UCSD-AML1 (cell line): ENCODE measurements at regions not wholly inside any gene's neighbourhood (a gene's known extent, or its start where the extent isn't known, plus 50 kb on each side); places are given as distances from the start of the nearest gene placed in this dataset.
"Not testable (repeated sequence)": the region's sequence is repeated elsewhere in the genome, so short reads cannot be mapped to it uniquely, and the experiment has no call there.

Source experiments
- DNase-seq: peaks from one replicate; lab custom pipeline; 2025; ENCODE audit not compliant: unreplicated experiment; lab: John Stamatoyannopoulos, UW

DNA sequence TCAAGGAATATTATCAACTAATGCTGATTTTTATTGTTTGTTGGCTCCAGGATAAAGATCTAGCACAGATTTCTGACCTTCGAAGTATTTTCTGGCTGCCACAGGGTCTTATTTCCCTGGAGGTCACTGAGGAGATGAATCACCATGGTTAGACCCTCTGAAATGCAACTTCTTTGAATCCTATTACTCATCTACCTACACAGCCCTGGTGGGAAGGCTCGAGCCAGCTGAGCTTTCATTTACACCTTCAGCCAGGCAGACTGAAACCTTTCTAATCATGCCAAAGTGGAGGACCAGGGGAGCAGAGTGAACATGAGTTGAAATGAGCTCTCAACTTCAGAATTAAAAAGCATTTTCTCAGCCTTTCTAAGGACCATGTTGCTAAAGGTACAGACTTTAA lies 130.5 kb downstream of the SMIM20 start:
- no peak for DNase-seq

DNA sequence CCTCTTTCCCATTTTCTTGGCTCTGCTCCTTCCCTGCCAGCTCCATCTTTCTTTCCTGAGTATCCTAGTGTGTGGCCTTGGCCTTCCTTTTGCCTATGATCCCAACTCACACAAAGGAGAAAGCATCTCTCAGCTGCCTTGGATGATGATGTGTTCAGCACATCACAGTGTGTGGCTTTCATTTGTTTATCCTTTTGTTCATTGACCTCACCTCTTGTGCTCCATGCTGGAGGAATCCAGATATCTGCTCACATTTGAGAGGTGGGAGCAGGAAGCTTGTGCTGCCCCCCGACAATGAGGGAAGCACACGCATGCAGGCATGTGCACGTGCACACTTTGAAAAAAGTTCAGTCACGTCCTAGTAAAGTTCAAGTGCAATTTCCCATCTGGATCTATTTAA lies 131.0 kb downstream of the SMIM20 start:
- DNase-seq = no peak

DNA sequence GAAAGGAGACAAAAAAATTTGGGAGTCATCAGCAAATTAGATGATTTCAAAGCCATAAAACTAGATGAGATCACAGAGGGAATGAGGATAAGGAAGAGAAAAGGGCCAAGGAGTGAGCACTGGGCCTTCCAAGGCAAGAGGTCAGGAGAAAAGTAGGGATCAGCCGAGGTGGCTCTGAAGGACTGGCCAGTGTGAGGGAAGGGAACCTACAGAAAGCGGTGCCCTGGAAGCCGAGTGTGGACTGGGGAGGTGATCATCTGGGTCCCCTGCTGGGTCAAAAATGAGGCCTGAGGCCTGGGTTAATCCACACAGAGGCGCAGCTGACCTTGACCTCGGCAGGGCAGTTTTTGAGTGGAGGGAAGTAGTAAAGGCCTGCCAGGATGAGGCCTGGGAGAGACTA lies 133.8 kb downstream of the SMIM20 start:
- DNase-seq = no peak

DNA sequence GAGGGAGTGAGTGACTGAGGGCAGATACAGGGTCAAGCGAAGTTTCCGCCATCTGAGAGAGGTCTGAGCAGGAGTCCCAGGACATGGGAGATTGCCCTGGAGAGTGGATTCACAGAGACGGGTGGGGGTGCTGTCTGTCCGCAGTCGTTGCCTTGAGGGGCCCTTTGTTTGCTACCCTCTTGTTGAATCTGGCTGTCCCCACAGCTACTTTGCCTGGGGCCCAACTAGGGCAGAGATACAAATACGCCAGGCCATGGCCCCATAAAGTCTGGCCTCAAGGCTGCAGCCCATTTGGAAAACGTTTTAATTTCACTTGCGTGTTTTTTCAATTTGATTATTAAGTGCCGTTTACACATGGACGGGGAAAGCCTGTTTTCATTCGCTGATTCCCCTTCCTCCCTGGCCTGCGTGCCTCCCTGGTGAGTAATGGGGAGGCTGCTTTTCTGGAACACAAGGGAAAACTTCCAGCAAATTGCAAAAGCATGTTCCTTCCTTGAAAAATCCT lies 134.4 kb downstream of the SMIM20 start:
- no peak for DNase-seq

- DNase-seq = no peak
These were observed 134.9 kb downstream of the SMIM20 start for GRCh38 chr4:26048950-26049349.

DNA sequence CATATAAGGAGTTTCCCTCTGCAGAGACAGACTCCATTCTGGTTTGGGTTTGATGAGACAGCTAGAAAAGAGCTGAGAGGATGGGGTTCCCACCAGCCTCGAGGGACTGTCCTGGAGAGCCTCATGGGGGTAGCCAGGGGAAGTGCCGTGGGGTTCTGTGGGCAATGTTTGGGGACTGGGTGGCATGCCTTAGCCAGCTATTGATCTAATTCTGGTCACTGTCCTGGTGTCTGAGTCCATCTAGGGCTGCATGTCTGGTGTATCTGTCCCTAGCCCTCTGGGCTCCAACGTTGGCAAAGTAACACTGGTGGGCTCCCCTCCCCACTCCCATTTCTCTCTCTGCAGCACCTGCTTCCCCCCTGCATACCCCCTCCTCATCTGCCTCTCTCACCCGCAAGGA lies 135.4 kb downstream of the SMIM20 start:
- DNase-seq = no peak

- no peak for DNase-seq
These were observed 136.2 kb downstream of the SMIM20 start for GRCh38 chr4:26050212-26050643.

GRCh38 chr4:26050671-26051070 lies 136.7 kb downstream of the SMIM20 start:
- DNase-seq = no peak

DNA sequence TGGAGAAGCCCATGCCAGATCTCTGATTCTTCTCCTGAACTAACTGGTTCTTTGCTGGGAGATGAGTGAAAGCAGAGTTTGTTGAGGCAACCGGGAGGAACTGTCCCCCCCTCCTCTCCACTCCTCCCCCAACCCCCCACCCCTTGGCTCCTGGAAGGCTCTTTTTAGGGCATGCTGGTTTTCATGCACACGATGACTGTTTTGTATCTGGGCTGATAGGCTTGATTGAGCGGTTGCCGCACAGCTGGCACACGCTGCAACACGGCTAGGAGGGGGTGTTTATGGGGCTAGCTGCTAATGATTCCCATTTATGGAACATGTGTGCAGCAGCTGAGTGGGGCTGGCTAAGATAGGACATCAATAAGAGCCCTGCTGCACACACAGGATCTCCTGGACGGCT lies 137.2 kb downstream of the SMIM20 start:
- DNase-seq = no peak

DNA sequence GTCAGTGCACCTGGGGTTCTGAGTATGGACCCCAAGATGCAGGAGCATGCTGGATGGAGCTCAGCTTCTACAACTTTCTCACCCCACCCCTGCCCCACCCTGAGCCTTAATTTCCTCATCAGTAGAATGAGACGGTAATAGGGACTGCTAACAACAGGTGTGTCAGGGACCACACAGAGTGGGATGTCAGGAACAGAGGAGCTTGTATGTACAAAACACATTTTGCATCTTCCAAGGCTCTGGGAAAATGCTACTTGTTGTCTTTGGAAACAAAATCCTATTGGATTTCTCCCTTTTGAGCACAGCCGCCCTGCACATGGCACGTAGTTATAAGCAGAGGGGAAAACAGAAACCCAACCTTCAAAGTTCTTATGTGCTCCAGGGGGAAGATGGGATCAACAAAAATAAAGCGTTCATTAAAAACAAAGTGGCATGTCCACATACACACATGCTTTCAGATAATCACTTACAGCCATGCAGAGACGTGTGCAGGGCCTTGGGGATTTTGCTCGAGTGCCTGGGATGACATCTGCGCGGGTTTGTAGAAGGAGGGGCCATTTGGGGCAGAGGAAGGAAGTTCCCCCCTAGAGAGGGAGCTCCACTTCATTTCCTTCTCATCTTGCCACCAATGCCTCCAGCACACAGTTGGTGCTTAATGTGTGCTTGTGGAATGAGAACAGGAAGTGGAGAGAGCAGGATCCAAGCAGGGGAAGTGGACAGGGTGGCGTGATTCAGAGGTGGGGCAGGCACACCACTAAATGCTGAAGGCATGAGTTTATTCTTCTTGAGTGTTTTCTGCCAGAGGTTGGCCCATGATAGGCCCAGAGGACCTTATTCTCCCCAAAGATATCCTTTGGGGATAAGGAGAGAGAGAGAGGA lies 138.9 kb downstream of the SMIM20 start:
- no peak for DNase-seq

- no peak for DNase-seq
These were observed 139.7 kb downstream of the SMIM20 start for GRCh38 chr4:26053761-26054160.

GRCh38 chr4:26055855-26056254 lies 141.8 kb downstream of the SMIM20 start:
- no peak for DNase-seq

DNA sequence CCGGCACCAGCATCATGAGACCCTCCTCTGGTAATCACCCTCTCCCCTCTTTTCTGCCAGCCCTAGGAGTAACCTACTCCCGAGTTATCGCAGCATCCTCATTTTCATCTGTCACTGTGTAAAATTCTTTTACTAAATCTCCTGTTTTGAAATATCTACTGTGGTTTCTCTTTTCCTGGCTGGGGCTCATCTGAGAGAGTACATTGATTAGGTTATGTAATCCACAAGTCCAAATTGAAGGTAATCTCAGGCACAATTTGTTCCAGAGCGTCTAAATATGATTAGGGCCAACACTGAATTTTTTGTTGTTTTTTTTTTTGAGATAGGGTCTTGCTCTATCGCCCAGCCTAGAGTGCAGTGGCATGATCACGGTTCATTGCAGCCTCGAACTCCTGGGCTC lies 142.4 kb downstream of the SMIM20 start:
- no peak for DNase-seq

DNA sequence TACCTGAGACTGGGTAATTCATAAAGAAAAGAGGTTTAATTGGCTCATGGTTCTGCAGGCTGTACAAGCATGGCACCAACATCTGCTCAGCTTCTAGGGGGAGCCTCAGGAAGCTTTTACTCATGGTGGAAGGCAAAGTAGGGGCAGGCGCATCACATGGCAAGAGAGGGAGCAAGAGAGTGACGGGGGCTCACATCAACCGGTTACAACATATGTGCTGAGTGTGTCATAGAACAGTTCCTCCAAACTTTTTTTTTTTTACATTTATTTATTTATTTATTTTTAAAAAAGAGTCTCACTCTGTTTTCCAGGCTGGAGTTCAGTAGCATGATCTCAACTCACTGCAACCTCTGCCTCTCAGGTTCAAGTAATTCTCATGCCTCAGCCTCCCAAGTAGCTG lies 143.8 kb downstream of the SMIM20 start:
- not testable (repeated sequence) for DNase-seq

GRCh38 chr4:26058537-26058936 lies 144.5 kb downstream of the SMIM20 start:
- DNase-seq = no peak

DNA sequence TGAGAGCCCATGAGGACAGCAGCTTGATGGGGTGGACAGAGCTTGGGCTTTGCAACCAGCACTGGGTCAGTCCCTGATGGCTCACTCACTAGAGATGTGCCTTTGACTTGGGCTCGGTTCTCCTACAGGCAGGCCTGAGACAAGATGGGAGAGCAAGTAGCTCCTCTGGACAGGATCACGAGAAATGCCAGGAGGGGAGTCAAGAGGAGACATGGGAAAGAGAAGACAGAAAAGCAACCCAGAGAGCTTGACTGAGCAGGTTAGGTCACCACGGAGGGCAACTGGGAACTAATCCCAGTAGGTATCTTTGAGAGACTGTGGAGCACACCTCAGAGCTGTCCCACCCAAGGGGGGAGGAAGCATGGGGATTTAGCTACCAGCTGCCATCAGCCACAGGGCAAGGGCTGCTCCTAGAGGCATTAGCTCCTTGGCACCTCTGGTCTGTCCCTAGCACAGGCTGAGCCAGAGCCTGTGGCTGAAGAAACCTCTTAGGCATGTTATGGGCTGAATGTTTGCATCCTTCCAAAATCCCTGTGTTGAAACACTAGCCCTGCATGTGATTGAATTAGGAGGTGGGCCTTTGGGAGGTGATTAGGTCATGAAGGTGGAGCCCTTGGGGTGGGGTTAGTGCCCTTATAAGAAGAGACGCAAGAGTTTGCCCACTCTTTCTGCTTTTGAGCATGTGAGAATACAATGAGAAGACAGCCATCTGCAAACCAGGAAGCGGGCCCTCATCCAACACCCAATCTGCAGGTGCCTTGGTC lies 145.6 kb downstream of the SMIM20 start:
- no peak for DNase-seq

DNA sequence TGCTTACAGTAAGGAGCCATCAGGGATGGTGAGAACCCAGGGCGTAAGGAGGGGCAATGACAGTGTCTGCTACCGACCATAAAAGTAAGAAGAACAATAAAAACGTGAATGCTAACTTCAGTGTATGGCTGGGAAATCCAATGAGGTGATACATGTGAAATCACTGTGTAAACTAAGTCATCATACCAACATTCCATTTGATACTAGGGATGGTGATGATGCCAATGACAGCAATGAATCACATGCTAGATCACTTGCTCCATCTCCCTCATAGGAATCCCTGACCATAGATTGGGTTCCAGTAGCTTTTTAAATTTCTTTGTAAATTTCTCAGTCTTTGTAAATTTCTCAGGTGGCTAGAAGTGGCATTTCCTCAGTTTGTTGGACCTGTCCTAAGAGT lies 146.3 kb downstream of the SMIM20 start:
- no peak for DNase-seq

GRCh38 chr4:26061248-26061986 lies 147.4 kb downstream of the SMIM20 start:
- peak; percentile 31 for DNase-seq

GRCh38 chr4:26062215-26062614 lies 148.2 kb downstream of the SMIM20 start:
- DNase-seq = no peak

GRCh38 chr4:26064009-26064408 lies 150.0 kb downstream of the SMIM20 start:
- not testable (repeated sequence) for DNase-seq

GRCh38 chr4:26065833-26066232 lies 151.8 kb downstream of the SMIM20 start:
- no peak for DNase-seq
